ENCODE measurements at regions not wholly inside any gene's neighbourhood (a gene's known extent, or its start where the extent isn't known, plus 50 kb on each side); places are given as distances from the start of the nearest gene placed in this dataset.
"Not testable (repeated sequence)": the region's sequence is repeated elsewhere in the genome, so short reads cannot be mapped to it uniquely, and the experiment has no call there.

- Histone ChIP-seq H3K36me3 (ENCODE audit: insufficient read depth, low read length) (no peaks in the 10 kb centered on the region), H3K9me3 (ENCODE audit: control insufficient read depth, insufficient read depth, low read length) (no peaks in the 10 kb centered on the region), H3K4me1 (ENCODE audit: insufficient read depth, low read length) (peaks cover 2% of the 10 kb centered on the region; the same call in 1 of the 2 replicates), H3K9ac (ENCODE audit: low read depth, low read length) (no peak overlapping the region)
These were observed 172.7 kb upstream of the TRIB2 start for GRCh38 chr2:12543978-12544558.

- no peaks in the 10 kb centered on the region for H3K36me3 ChIP-seq (ENCODE audit: insufficient read depth, low read length)
- no peaks in the 10 kb centered on the region for H3K9me3 ChIP-seq (ENCODE audit: control insufficient read depth, insufficient read depth, low read length)
- H3K9ac ChIP-seq (ENCODE audit: low read depth, low read length): no peak overlapping the region
- H3K4me1 ChIP-seq (ENCODE audit: insufficient read depth, low read length): peaks cover 13% of the 10 kb centered on the region
These were observed 169.1 kb upstream of the TRIB2 start for GRCh38 chr2:12547566-12548170.

GRCh38 chr2:12548906-12549305 lies 167.8 kb upstream of the TRIB2 start:
- H3K9ac ChIP-seq (ENCODE audit: low read depth, low read length): no peak overlapping the region
- H3K36me3 ChIP-seq (ENCODE audit: insufficient read depth, low read length): no peaks in the 10 kb centered on the region
- no peaks in the 10 kb centered on the region for H3K9me3 ChIP-seq (ENCODE audit: control insufficient read depth, insufficient read depth, low read length)
- H3K4me1 ChIP-seq (ENCODE audit: insufficient read depth, low read length): peaks cover 13% of the 10 kb centered on the region

- Histone ChIP-seq H3K9ac (ENCODE audit: low read depth, low read length) (no peak overlapping the region), H3K4me1 (ENCODE audit: insufficient read depth, low read length) (peaks cover 19% of the 10 kb centered on the region), H3K9me3 (ENCODE audit: control insufficient read depth, insufficient read depth, low read length) (no peaks in the 10 kb centered on the region), H3K36me3 (ENCODE audit: insufficient read depth, low read length) (no peaks in the 10 kb centered on the region)
These were observed 167.1 kb upstream of the TRIB2 start for GRCh38 chr2:12549641-12550040.

GRCh38 chr2:12552092-12552491 lies 164.6 kb upstream of the TRIB2 start:
- H3K9me3 ChIP-seq (ENCODE audit: control insufficient read depth, insufficient read depth, low read length): no peaks in the 10 kb centered on the region

GRCh38 chr2:12554224-12555011 lies 162.3 kb upstream of the TRIB2 start:
- H3K36me3 ChIP-seq (ENCODE audit: insufficient read depth, low read length): no peaks in the 10 kb centered on the region
- H3K9ac ChIP-seq (ENCODE audit: low read depth, low read length): no peak overlapping the region
- H3K9me3 ChIP-seq (ENCODE audit: control insufficient read depth, insufficient read depth, low read length): no peaks in the 10 kb centered on the region
- H3K4me1 ChIP-seq (ENCODE audit: insufficient read depth, low read length): peaks cover 30% of the 10 kb centered on the region

More at GRCh38 chr2:12552092-12552491, 164.6 kb upstream of the TRIB2 start:
- peaks cover 35% of the 10 kb centered on the region for H3K4me1 ChIP-seq (ENCODE audit: insufficient read depth, low read length)
- H3K36me3 ChIP-seq (ENCODE audit: insufficient read depth, low read length): no peaks in the 10 kb centered on the region
- H3K9ac ChIP-seq (ENCODE audit: low read depth, low read length): no peak overlapping the region

GRCh38 chr2:12555012-12555645 lies 161.6 kb upstream of the TRIB2 start:
- Histone ChIP-seq H3K4me1 (ENCODE audit: insufficient read depth, low read length) (peaks cover 26% of the 10 kb centered on the region; the same call in 1 of the 2 replicates), H3K36me3 (ENCODE audit: insufficient read depth, low read length) (no peaks in the 10 kb centered on the region), H3K9me3 (ENCODE audit: control insufficient read depth, insufficient read depth, low read length) (no peaks in the 10 kb centered on the region), H3K9ac (ENCODE audit: low read depth, low read length) (no peak overlapping the region)

- Histone ChIP-seq H3K4me1 (ENCODE audit: insufficient read depth, low read length) (peaks cover 23% of the 10 kb centered on the region; the same call in 1 of the 2 replicates), H3K36me3 (ENCODE audit: insufficient read depth, low read length) (no peaks in the 10 kb centered on the region), H3K9ac (ENCODE audit: low read depth, low read length) (no peak overlapping the region), H3K9me3 (ENCODE audit: control insufficient read depth, insufficient read depth, low read length) (no peaks in the 10 kb centered on the region)
These were observed 160.0 kb upstream of the TRIB2 start for GRCh38 chr2:12556762-12557161.

DNA sequence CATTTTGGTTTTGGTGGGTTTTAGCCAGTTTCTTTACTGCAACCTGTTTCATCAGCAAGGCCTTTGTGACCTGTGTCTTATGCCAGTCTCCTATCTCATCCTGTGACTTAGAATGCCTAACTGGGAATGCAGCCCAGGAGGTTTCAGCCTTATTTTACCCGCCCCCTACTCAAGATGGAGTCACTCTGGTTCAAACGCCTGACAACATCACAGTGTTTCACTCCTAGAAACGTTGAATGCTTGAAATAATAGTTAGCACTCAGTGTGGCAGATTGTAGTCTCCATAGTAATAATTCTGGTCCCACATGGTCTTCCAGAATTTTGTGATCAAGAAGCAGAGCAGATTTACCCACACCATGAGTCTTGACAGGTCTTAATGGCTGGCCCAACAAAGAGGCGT lies 159.0 kb upstream of the TRIB2 start:
- no peak overlapping the region for H3K9ac ChIP-seq (ENCODE audit: low read depth, low read length)
- H3K4me1 ChIP-seq (ENCODE audit: insufficient read depth, low read length): peaks cover 23% of the 10 kb centered on the region; the same call in 1 of the 2 replicates
- H3K9me3 ChIP-seq (ENCODE audit: control insufficient read depth, insufficient read depth, low read length): no peaks in the 10 kb centered on the region
- H3K36me3 ChIP-seq (ENCODE audit: insufficient read depth, low read length): no peaks in the 10 kb centered on the region

DNA sequence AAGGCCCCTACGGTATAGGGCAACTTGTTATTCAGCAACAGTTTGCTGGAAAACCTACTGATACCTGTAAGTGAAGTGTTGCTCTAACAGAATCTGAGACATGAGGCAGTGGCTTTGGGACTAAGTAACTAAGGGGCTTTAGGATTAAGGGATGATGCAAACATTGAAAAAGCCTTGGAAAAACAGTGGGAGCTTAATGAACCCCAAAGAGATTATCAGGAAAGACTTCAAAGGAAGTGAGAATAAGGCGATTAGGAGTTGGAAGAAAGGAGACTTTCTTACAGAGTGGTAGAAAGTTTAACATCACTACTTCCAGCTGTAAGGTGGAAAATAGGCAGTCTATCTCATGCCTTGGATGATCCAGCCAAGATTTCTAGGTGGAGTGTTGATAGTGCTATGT lies 158.2 kb upstream of the TRIB2 start:
- Histone ChIP-seq H3K9me3 (ENCODE audit: control insufficient read depth, insufficient read depth, low read length) (no peaks in the 10 kb centered on the region), H3K36me3 (ENCODE audit: insufficient read depth, low read length) (no peaks in the 10 kb centered on the region), H3K4me1 (ENCODE audit: insufficient read depth, low read length) (peaks cover 23% of the 10 kb centered on the region; the same call in 1 of the 2 replicates), H3K9ac (ENCODE audit: low read depth, low read length) (no peak overlapping the region)

- H3K9me3 ChIP-seq (ENCODE audit: control insufficient read depth, insufficient read depth, low read length): no peaks in the 10 kb centered on the region
- no peaks in the 10 kb centered on the region for H3K36me3 ChIP-seq (ENCODE audit: insufficient read depth, low read length)
- peaks cover 9% of the 10 kb centered on the region; the same call in 1 of the 2 replicates for H3K4me1 ChIP-seq (ENCODE audit: insufficient read depth, low read length)
- no peak overlapping the region for H3K9ac ChIP-seq (ENCODE audit: low read depth, low read length)
These were observed 156.1 kb upstream of the TRIB2 start for GRCh38 chr2:12560618-12561017.

- H3K36me3 ChIP-seq (ENCODE audit: insufficient read depth, low read length): no peaks in the 10 kb centered on the region
- H3K4me1 ChIP-seq (ENCODE audit: insufficient read depth, low read length): no peaks in the 10 kb centered on the region
These were observed 149.3 kb upstream of the TRIB2 start for GRCh38 chr2:12567411-12567810.

DNA sequence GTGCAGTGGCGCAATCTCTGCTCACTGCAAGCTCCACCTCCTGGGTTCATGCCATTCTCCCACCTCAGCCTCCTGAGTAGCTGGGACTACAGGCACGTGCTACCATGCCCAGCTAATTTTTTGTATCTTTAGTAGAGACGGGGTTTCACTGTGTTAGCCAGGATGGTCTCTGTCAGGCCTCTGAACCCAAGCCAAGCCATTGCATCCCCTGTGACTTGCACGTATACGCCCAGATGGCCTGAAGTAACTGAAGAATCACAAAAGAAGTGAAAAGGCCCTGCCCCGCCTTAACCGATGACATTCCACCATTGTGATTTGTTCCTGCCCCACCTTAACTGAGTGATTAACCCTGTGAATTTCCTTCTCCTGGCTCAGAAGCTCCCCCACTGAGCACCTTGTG lies 147.2 kb upstream of the TRIB2 start:
- not testable (repeated sequence) for H3K4me1 ChIP-seq (ENCODE audit: insufficient read depth, low read length); H3K36me3 ChIP-seq (ENCODE audit: insufficient read depth, low read length); H3K9me3 ChIP-seq (ENCODE audit: control insufficient read depth, insufficient read depth, low read length); H3K9ac ChIP-seq (ENCODE audit: low read depth, low read length)

More at GRCh38 chr2:12567411-12567810, 149.3 kb upstream of the TRIB2 start:
- H3K9me3 ChIP-seq (ENCODE audit: control insufficient read depth, insufficient read depth, low read length): no peaks in the 10 kb centered on the region
- no peak overlapping the region for H3K9ac ChIP-seq (ENCODE audit: low read depth, low read length)

GRCh38 chr2:12569929-12570328 lies 146.8 kb upstream of the TRIB2 start:
- not testable (repeated sequence) for H3K9me3 ChIP-seq (ENCODE audit: control insufficient read depth, insufficient read depth, low read length); H3K4me1 ChIP-seq (ENCODE audit: insufficient read depth, low read length); H3K36me3 ChIP-seq (ENCODE audit: insufficient read depth, low read length)
- peak overlapping the region; percentile 33; the same call in 1 of the 2 replicates for H3K9ac ChIP-seq (ENCODE audit: low read depth, low read length)
